Left renal cortex interstitium (tissue), 4 donors: ENCODE measurements at regions not wholly inside any gene's neighbourhood (a gene's known extent, or its start where the extent isn't known, plus 50 kb on each side); places are given as distances from the start of the nearest gene placed in this dataset.
"Not testable (repeated sequence)": the region's sequence is repeated elsewhere in the genome, so short reads cannot be mapped to it uniquely, and the experiment has no call there.

ENCODE experiments used
- DNase-seq, 4 donors: peaks; one replicate each; pipeline ENCODE4 v3.0.0-alpha.2; 2013; ENCODE audit warnings: low read depth in 4 of 4, low spot score in 2 of 4, missing footprints in 1 of 4

- DNase-seq, result no peak
These were observed 326.6 kb upstream of the ID2 start for GRCh38 chr2:8355102-8355859.

DNA sequence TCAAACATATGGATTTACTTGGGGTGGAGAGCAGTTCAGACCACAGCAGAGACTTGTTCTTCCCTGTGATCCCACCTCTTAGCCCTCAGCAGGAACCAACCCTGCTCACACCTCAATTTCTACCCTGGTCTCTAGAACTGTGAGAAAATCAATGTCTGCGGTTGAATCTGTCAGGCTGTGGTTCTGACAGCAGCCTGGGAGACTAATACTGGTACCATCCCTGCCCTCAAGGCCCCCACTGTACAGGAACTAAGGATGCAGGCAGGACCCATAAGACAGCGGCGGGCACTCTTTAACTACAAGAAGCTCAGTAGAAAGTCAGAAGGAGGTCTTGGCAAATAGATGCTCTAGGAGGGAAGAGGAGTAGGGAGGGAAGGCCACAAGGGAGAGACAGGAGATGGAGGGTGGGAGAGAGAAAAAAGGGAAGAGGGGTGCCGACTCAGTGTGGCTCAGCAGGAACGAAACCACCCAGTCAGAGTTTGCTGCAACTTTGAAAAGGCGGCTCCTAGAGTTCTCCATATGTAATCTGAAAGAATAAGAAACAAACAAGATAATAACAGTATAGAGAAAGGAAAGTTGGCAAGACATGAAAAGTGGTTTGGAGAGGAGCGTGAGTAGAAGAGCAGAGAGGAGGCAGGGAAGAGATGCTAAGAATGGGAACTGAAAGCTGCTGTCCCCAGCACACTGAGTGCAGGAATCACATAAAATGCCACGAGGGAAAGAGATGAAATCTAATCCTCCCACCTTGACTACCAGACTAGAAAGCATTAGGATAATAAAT is 323.9 kb upstream of the ID2 start:
- DNase-seq, result no peak

DNA sequence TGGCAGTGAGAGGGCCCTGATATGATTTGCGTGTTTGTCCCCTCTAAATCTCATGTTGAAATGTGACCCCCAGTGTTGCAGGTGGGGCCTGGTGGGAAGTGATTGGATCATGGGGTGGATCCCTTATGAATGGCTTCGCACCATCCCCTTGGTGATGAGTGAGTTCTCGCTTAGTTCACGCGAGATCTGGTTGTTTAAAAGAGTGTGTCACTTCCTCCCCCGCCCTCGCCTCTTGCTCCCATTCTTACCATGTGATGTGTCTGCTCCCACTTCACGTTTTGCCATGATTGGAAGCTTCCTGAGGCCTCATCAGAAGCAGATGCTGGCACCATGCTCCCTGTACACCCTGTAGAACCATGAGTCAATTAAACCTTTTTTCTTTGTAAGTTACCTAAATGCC is 319.9 kb upstream of the ID2 start:
- no peak for DNase-seq

DNA sequence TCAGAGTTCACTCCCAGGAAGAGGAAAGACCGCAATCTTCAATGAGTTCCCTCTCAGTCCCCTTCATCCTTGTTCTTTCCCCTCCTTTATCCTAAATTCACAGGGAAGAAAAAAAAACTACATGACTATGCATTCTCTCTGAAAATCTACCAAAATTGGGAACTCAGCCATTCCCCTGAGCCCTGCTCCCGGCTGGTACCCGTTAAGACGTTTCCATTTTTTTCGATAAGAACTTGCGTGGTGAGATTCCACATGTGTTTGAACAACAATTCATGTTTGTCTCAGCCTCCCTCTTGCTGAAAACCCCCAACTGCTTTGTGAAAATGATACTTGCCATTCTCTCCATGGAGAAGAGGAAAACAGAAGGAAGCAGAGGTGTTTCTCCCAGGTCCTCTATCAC is 318.7 kb upstream of the ID2 start:
- no peak for DNase-seq

- no peak for DNase-seq
These were observed 317.2 kb upstream of the ID2 start for GRCh38 chr2:8364668-8365067.

DNA sequence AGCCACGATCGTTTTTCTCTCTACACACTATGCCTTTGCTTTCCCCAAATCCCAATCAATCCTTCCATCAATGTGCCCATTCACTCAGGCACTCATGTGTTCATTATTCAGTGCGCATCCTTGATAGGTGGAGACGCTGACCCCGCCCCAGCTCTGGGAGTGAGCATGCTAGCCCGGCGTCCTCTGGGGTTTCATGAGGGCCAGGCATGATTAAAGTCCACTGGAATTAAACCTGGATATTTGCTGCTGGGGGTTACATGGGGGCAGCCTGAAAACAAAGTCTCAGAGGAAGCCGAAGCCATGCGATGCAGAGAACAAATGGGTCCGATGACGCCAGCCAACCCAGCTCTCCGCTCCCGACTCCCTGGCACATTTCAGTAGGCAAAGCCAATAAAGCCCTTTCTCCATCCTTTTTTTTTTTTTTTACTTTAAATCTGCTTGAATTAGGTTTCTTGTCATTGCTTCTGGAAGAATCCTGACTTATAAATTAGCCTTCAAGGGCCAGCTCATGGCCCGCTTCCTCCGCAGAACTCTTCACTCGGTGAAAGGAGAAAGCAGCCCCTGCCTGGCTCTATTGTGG is 316.4 kb upstream of the ID2 start:
- no peak for DNase-seq

DNA sequence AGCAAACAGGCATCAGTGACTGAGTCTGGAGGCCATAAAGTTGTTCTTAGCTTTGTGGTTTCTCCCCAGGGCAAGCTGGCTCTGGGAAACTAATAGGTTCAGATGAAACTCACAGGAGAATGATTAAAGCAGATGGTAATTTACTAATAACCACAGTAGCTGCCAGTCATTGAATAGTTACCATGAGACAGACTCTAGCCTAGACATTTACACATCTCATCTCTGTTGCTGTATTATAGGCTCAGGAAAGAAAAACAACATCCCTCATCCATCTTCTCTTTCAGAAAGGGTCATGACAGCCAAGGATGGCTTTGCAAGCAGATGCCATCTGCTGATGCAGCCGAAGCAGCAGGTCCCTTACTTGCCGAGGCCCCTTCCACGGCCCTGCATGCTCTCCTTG is 314.0 kb upstream of the ID2 start:
- no peak for DNase-seq

- no peak for DNase-seq
These were observed 313.4 kb upstream of the ID2 start for GRCh38 chr2:8368463-8368862.

DNA sequence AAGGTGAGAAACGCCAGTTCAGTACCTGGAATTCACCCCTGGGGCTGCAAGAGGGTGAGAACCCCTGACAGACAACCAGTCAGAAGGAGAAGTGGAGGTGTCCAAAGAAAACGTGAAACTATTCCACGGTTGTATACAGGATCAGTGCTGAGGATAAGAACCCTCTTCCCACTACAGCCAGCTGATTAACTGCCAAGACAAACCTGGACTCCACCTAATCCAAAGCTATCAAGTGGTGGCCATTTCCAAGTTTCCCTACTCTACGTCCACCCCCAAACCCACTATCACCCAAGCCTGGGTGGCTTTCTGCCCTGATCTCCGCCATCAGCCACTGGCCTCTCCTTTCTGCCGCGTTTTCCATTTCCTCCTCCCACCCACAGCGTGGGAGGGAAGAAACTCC is 312.3 kb upstream of the ID2 start:
- DNase-seq, result no peak

GRCh38 chr2:8370258-8370802 is 311.5 kb upstream of the ID2 start:
- DNase-seq, result no peak

GRCh38 chr2:8371653-8372052 is 310.2 kb upstream of the ID2 start:
- no peak for DNase-seq

- DNase-seq, result no peak
These were observed 307.1 kb upstream of the ID2 start for GRCh38 chr2:8374782-8375181.

GRCh38 chr2:8376603-8377410 is 305.0 kb upstream of the ID2 start:
- DNase-seq, result no peak

GRCh38 chr2:8378016-8378810 is 303.6 kb upstream of the ID2 start:
- DNase-seq, result no peak

DNA sequence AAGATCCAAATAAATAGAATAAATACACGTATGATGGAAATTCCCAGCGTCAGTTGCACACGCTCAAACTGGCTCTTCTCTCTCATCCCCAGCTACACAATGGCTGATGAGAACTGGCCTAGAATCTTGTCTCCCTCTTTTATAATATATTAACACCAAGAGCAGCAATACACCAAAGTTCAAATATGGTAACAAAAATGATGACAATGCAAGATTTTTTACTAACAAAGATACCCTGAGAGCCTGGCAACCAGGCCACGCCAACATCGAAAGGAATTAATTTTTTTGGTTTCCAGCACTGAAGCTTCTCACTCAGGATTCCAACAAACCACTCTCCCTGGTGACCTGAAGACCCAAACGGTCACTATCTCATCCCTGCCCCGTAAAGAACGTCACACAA is 302.7 kb upstream of the ID2 start:
- DNase-seq, result no peak

- no peak for DNase-seq
These were observed 302.3 kb upstream of the ID2 start for GRCh38 chr2:8379549-8379948.

- DNase-seq, result no peak
These were observed 301.8 kb upstream of the ID2 start for GRCh38 chr2:8380026-8380425.

DNA sequence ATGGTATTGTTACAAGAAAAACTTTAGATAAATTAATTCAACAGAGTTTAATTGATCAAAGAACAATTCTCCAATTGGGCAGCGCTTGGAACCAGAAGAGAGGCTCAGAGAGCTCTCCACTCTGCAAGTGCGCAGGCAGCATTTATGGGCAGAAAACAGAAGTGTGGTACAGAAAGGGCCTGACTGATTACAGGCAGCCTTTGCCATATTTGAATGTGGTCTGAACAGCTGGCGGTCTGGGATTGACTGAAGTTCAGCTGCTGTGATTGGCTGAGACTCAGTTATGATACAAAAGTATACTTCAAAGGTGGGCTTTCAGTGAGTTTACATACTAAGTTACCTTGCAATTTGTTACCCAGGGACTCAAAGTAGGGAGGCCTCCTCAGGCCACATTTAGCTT is 301.3 kb upstream of the ID2 start:
- DNase-seq, result no peak

DNA sequence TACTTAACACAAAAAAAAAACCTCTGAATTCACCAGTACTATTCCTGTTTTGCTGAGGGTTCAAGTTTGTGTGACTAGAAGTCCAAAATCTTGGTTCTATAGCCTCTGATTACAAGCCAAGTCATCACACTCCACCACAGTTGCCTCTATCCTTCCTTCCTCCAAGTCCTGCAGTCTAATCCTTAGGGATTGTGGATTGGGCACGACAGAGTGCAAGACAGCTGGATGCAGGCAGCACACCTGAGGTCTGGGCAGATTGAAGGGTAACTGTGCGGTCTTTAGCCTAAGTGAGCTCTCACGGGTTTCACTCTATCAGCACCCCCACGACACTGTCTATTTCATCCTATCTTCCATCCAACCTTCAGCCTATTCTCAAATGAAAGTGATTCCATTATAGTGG is 299.4 kb upstream of the ID2 start:
- DNase-seq, result no peak

DNA sequence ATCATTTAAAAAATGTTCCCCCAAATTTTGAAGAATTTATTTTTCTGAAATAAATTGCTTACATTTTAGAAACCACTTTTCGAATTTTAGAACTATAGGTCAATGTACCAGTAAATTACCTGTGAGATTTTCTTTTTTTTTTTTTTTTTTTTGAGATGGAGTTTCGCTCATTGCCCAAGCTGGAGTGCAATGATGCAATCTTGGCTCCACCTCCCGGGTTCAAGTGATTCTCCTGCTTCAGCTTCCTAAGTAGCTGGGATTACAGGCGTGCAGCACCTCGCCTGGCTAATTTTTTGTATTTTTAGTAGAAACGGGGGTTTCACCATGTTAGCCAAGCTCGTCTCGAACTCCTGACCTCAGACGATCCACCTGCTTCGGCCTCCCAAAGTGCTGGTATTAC is 295.1 kb upstream of the ID2 start:
- DNase-seq, result not testable (repeated sequence)
